Endodermal cell (in vitro differentiated cells): ENCODE measurements at regions not wholly inside any gene's neighbourhood (a gene's known extent, or its start where the extent isn't known, plus 50 kb on each side); places are given as distances from the start of the nearest gene placed in this dataset.

Experiments
- DNase-seq: peaks from one replicate; pipeline ENCODE4 v3.0.0-alpha.2; 2017
- H3K27ac ChIP-seq: 2 replicates; pipeline ENCODE4 v1.5.1; 2013; ENCODE audit warnings: mild to moderate bottlenecking, low read depth, low read length, moderate library complexity
- H3K27me3 ChIP-seq: 2 replicates; pipeline ENCODE4 v1.6.1; 2013; ENCODE audit warnings: mild to moderate bottlenecking, low read length, moderate library complexity; ENCODE audit not compliant: insufficient read depth, control insufficient read depth, poor library complexity, severe bottlenecking
- H3K36me3 ChIP-seq: 2 replicates; pipeline ENCODE4 v1.7.0; 2013; ENCODE audit warnings: mild to moderate bottlenecking, low read length, moderate library complexity; ENCODE audit not compliant: control insufficient read depth, insufficient read depth
- H3K4me1 ChIP-seq: one replicate; pipeline ENCODE4 v1.7.0; 2013; ENCODE audit warnings: low read length; ENCODE audit not compliant: control insufficient read depth, insufficient read depth
- H3K4me3 ChIP-seq: 2 replicates; pipeline ENCODE4 v1.5.1; 2013; ENCODE audit warnings: mild to moderate bottlenecking, low read length, moderate library complexity
- H3K9ac ChIP-seq: 2 replicates; pipeline ENCODE4 v1.6.1; 2013; ENCODE audit warnings: mild to moderate bottlenecking, low read length, moderate library complexity; ENCODE audit not compliant: poor library complexity, severe bottlenecking; ENCODE audit errors: extremely low read depth
- H3K9me3 ChIP-seq: 2 replicates; pipeline ENCODE4 v1.6.1; 2013; ENCODE audit warnings: mild to moderate bottlenecking, low read length, moderate library complexity; ENCODE audit not compliant: control insufficient read depth
- H3K27ac Mint-ChIP-seq: 2 replicates; pipeline ENCODE4 v1.8.0; 2020; ENCODE audit warnings: mixed read lengths
- H3K27me3 Mint-ChIP-seq: 2 replicates; pipeline ENCODE4 v1.8.0; 2021; ENCODE audit warnings: mild to moderate bottlenecking, mixed read lengths; ENCODE audit not compliant: insufficient read depth
- H3K36me3 Mint-ChIP-seq: 2 replicates; pipeline ENCODE4 v1.8.0; 2020; ENCODE audit warnings: low read depth, mixed read lengths
- H3K4me1 Mint-ChIP-seq: 2 replicates; pipeline ENCODE4 v1.8.0; 2020; ENCODE audit warnings: mixed read lengths
- H3K4me3 Mint-ChIP-seq: 2 replicates; pipeline ENCODE4 v1.8.0; 2020; ENCODE audit warnings: mild to moderate bottlenecking, moderate library complexity, mixed read lengths
- H3K9me3 Mint-ChIP-seq: 2 replicates; pipeline ENCODE4 v1.8.0; 2020; ENCODE audit warnings: mild to moderate bottlenecking, mixed read lengths
- WGBS, 2 experiments: methylation state at CpG; one replicate each; pipeline versions ENCODE4 v1.1.5 to v1.1.7; 2013; ENCODE audit warnings: missing lambda C conversion rate in 2 of 2, mixed read lengths in 1 of 2; ENCODE audit not compliant: insufficient coverage in 1 of 2, insufficient read length in 1 of 2; 5-methylcytosine and 5-hydroxymethylcytosine counted together
- TF ChIP-seq, protein P1 (sequence below): fragments of 200-600 bp; sonication (generic); conservative IDR thresholded peaks from 2 replicates; pipeline ENCODE4 v1.5.0; 2021; ENCODE audit warnings: antibody characterized with exemption, mild to moderate bottlenecking

DNA sequence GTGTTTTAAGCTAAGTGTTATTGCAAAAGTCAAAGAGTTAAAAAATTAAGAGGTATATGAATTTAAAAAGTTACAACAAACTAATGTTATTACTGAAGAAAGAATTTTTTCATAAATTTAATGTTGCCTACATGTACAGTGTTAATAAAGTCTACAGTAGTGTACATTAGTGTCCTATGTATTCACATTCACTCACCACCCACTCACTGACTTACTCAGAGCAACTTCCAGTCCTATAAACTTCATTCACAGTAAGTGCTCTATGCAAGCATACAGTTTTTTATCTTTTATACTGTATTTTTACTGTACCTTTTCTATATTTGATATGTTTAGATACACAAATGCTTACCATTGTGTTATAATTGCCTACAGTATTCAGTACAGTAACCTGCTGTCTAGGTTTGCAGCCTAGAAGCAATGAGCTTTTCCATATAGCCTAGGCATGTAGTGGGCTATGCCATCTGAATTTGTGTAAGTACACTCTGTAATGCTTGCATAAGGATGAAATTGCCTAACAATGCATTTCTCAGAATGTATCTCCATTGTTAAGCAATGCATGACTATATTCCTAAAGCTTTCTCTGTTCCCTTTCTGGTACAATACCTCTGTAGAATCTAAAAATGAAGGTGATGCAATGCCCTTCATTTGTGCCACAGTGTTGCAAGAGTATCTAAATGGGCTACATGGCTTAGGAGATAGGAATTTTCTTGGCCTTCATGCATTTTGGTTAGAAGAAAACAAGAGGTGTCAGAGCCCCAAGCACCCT is 370.8 kb upstream of the NT5C1B start:
- TF ChIP-seq, protein P1, sequence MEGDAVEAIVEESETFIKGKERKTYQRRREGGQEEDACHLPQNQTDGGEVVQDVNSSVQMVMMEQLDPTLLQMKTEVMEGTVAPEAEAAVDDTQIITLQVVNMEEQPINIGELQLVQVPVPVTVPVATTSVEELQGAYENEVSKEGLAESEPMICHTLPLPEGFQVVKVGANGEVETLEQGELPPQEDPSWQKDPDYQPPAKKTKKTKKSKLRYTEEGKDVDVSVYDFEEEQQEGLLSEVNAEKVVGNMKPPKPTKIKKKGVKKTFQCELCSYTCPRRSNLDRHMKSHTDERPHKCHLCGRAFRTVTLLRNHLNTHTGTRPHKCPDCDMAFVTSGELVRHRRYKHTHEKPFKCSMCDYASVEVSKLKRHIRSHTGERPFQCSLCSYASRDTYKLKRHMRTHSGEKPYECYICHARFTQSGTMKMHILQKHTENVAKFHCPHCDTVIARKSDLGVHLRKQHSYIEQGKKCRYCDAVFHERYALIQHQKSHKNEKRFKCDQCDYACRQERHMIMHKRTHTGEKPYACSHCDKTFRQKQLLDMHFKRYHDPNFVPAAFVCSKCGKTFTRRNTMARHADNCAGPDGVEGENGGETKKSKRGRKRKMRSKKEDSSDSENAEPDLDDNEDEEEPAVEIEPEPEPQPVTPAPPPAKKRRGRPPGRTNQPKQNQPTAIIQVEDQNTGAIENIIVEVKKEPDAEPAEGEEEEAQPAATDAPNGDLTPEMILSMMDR: no peak
- H3K36me3 ChIP-seq: no peaks in the 10 kb centered on the region
- no peaks in the 10 kb centered on the region for H3K27me3 ChIP-seq
- no peak overlapping the region for H3K27ac ChIP-seq
- H3K9me3 ChIP-seq: no peaks in the 10 kb centered on the region
- no peak overlapping the region for H3K27ac Mint-ChIP-seq
- H3K9me3 Mint-ChIP-seq: no peaks in the 10 kb centered on the region
- DNase-seq: no peak
- no peaks in the 10 kb centered on the region for H3K4me1 Mint-ChIP-seq
- no peak overlapping the region for H3K9ac ChIP-seq
- peaks cover 2% of the 10 kb centered on the region for H3K27me3 Mint-ChIP-seq
- H3K4me3 ChIP-seq: no peak overlapping the region
- no peaks in the 10 kb centered on the region for H3K4me1 ChIP-seq
- H3K4me3 Mint-ChIP-seq: no peak overlapping the region
- H3K36me3 Mint-ChIP-seq: no peaks in the 10 kb centered on the region

DNA sequence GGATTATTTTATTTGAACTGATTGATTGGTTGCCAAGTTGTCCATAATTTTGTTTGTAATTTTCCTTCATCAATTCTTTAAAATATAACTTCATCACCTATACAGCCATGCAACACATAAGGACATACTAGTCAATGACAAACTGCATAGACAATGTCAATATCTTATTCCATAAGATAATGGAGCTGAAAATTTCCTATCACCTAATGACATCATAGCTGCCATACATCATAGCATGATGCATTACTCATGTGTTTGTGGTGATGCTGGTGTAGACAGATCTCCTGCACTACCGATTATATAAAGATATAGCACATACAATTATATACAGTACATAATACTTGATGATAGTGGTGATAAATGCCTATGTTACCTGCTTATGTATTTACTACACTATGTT is 369.8 kb upstream of the NT5C1B start:
- Mint-ChIP-seq H3K9me3 (no peaks in the 10 kb centered on the region), H3K4me3 (no peak overlapping the region), H3K27ac (no peak overlapping the region), H3K36me3 (no peaks in the 10 kb centered on the region), H3K27me3 (no peaks in the 10 kb centered on the region), H3K4me1 (no peaks in the 10 kb centered on the region)
- WGBS, 2 experiments: no CpG with 5 or more reads among the region's 1 CpG
- Histone ChIP-seq H3K4me1 (no peaks in the 10 kb centered on the region), H3K36me3 (no peaks in the 10 kb centered on the region), H3K9ac (no peak overlapping the region), H3K4me3 (no peak overlapping the region), H3K27me3 (no peaks in the 10 kb centered on the region), H3K27ac (no peak overlapping the region), H3K9me3 (no peaks in the 10 kb centered on the region)
- no peak for DNase-seq
- TF ChIP-seq, protein P1: no peak

DNA sequence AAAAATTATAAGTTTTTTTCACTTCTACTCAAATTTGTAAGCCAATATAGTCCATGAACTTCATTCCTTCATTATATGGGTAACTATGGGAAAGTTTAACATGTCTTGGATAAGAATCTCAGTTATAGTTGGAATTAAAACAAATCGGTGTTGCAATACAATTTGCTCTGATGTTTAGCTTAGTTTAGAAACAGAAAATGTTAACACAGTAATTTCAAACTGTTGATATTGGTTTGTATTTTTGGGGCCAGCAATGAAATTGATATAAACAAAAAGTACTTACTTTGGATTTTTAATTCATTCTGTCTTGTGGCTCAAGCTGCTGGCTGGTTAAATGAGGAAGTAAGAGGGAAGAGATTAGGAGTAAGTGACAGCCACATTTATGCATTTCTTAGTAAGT is 368.5 kb upstream of the NT5C1B start:
- TF ChIP-seq, protein P1: no peak
- H3K27ac Mint-ChIP-seq: no peak overlapping the region
- no peaks in the 10 kb centered on the region for H3K36me3 Mint-ChIP-seq
- no peaks in the 10 kb centered on the region for H3K27me3 Mint-ChIP-seq
- H3K4me1 Mint-ChIP-seq: no peaks in the 10 kb centered on the region
- no peak overlapping the region for H3K4me3 Mint-ChIP-seq
- Histone ChIP-seq H3K36me3 (no peaks in the 10 kb centered on the region), H3K9ac (no peak overlapping the region), H3K27ac (no peak overlapping the region), H3K9me3 (no peaks in the 10 kb centered on the region), H3K4me1 (no peaks in the 10 kb centered on the region), H3K27me3 (no peaks in the 10 kb centered on the region), H3K4me3 (no peak overlapping the region)
- no peak for DNase-seq
- 91 to 100% methylated on average over 1 of the region's 1 CpG for WGBS, 2 experiments
- no peaks in the 10 kb centered on the region for H3K9me3 Mint-ChIP-seq
